Right kidney (tissue), 1 donor: ENCODE measurements at regions not wholly inside any gene's neighbourhood (a gene's known extent, or its start where the extent isn't known, plus 50 kb on each side); places are given as distances from the start of the nearest gene placed in this dataset.
"Not testable (repeated sequence)": the region's sequence is repeated elsewhere in the genome, so short reads cannot be mapped to it uniquely, and the experiment has no call there.

ENCODE experiments used
- DNase-seq: peaks from one replicate; pipeline ENCODE4 v3.0.0-alpha.2; 2016

- DNase-seq: no peak
These were observed 509.0 kb upstream of the SLC39A10 start for GRCh38 chr2:195148004-195148403.

GRCh38 chr2:195146761-195147541, 510.1 kb upstream of the SLC39A10 start:
- DNase-seq: no peak

DNA sequence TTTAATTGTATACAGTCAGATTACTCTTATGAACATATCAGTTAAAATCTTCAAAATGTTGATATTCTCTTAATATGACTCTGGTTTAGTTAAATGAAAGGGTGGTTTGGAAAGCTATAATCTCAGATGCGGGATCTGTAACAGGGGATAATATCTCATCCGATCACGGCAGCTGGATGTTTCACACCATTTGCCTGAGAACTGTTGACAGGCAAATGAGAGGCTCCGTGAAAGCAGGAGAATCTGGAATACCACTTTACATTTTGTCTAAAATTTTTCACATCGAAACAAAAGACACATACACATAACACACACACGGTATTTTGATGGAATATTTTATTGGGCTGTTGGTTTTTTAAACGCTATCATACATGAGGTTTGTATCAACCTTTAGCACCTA, 518.6 kb upstream of the SLC39A10 start:
- no peak for DNase-seq

DNA sequence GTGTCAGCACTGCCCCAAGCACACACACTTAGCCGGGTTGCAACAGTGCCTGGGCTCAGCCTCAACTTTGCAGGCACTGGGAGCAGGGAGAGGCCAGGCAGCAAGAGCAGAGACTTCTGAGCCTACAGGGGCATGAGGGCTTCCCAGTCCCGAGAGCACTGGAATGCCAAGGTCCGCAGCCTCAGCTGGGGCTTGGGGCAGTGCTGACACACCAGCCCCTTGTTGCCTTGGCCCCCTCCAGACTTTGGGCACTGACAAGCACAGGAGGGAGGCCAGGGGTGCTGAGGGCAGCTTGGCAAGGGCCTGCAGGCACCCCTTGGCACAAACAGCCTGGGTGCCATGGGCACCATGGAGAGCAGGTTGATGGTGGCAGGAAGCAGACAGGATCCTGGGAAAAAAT, 531.1 kb upstream of the SLC39A10 start:
- DNase-seq: not testable (repeated sequence)

DNA sequence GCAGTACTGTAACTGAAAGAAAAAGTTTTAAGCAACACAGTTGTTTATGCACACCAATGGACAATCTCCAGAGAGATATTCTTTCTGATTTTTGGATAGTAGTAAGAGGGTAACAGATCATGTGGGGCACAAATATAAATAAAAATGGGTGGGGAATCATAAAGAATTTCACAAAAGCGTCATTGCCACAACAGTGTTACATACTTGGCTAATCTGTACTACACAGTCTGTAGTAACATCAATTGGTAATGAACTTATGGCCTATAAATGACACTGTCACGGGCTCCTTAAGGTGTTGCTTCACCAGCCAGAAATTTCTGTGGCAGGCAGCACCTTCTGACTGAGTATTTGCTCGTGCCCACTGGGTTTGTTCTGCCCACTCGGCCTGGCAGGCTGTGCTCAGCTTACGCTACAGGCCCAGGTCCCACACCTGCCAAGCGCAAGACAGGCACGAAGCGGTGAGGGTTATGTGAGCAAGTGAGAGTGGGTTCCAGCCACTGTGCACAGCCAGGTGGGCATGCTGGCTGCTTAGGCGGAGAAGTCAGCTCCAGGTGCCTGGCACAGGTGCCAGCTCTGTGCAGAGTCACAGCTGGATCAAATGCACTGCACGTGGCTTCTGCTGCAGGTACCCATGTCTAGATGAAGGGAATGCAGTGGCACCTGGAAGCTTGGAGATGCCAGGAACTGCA, 532.5 kb upstream of the SLC39A10 start:
- DNase-seq: no peak

- DNase-seq: no peak
These were observed 534.4 kb upstream of the SLC39A10 start for GRCh38 chr2:195122653-195123052.

DNA sequence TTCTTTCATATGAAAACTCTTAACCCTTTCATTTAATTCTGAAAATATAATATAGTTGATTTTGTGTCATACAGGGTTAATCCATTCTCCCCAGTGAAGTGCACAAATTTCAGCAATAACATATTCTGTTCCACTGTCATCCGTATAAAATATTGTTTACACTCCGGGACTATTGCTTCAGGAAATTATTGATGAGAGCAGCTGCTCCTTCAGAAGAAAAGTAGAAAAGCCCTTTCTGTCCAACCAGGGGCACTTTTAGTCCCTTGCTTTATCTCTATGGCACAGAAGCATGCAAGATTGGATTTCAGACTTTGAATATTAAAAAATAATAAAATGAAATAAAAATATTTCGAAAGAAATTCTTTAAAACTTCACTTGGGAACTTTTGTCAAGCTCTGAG, 535.7 kb upstream of the SLC39A10 start:
- no peak for DNase-seq

GRCh38 chr2:195119231-195119630, 537.8 kb upstream of the SLC39A10 start:
- DNase-seq: no peak

DNA sequence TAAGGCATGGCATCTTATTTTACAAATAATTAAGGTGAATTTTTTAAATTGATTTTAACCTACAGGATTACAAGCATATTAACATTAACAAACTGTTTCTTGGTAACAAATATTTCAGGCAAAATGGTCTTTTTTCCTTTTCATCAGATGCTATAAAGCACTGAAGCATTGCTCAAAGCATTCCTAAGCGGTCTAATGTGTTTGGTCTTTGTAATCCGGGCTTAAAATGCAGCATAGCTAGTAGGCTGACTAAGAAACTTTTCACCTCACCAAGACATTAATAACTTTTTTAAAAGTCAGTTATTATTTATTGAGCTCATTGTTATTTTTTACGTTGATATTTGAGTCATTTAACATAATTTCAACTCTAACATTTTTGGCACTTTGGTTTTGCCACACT, 538.8 kb upstream of the SLC39A10 start:
- no peak for DNase-seq

DNA sequence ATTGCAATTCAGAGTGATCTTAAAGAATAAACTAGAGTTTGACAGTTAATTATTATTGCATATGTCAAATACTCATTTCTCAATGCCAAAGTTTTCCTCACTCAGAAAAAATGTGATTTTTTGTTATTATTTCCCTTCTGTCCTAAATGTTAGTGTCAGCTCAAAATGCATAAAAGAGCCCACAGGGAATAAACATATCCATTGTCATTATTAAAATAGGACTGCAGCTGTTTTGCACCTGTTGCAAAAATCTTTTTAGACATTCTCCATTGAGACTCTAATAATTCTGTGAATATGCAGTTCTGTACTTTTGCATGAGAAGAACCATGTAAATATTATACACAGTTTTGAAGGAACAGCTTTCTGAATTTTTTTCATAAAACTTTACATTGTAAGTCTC, 540.0 kb upstream of the SLC39A10 start:
- no peak for DNase-seq

GRCh38 chr2:195115738-195116137, 541.3 kb upstream of the SLC39A10 start:
- DNase-seq: no peak

- DNase-seq: no peak
These were observed 548.8 kb upstream of the SLC39A10 start for GRCh38 chr2:195108182-195108581.

DNA sequence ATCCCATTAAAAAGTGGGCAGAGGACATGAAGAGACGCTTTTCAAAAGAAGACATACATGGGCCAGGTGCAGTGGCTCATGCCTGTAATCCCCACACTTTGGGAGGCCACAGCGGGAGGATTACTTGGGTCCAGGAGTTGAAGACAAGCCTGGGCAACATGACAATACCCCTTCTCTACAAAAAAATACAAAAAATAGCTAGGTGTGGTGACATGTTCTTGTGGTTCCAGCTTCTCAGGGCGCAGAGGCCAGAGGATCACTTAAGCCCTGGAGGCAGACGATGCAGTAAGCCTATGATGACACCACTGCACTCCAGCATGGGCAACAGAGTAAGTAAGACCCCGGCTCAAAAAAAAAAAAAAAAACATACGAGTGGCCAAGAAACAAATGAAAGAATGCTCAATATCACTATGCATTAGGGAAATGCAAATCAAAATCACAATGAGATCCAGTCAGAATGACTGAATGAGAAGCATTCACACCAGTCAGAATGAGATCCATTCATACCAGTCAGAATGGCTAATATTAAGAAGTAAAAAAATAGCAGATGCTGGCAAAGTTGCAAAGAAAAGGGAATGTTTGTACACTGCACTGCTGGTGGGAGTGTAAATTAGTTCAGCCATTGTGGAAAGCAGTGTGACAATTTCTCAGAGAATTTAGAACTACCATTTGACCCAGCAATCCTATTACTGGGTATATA, 550.2 kb upstream of the SLC39A10 start:
- DNase-seq: no peak

- DNase-seq: no peak
These were observed 551.4 kb upstream of the SLC39A10 start for GRCh38 chr2:195105581-195105980.

DNA sequence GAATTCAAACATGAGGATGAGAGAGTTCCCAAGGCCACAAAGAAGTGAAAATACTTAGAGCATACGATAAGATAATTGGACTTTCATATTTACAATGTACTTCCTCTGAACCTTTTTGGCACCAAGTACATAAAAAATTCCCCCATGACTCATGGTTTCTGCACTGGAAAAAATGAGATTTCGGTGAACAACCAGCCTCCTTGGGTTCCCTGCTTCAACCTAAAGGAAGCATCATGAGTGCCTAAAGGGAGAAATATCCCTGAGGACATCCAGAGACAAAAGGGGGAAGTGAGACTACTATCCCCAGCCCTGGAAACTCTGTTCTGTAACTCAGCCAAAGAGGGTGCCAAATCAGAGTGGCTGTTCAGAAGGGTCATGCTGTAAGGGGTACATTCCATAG, 562.7 kb upstream of the SLC39A10 start:
- no peak for DNase-seq

GRCh38 chr2:195092341-195092740, 564.7 kb upstream of the SLC39A10 start:
- no peak for DNase-seq

- not testable (repeated sequence) for DNase-seq
These were observed 584.2 kb upstream of the SLC39A10 start for GRCh38 chr2:195072806-195073205.

GRCh38 chr2:195057001-195057400, 600.0 kb upstream of the SLC39A10 start:
- no peak for DNase-seq

GRCh38 chr2:195055996-195056395, 601.0 kb upstream of the SLC39A10 start:
- no peak for DNase-seq

DNA sequence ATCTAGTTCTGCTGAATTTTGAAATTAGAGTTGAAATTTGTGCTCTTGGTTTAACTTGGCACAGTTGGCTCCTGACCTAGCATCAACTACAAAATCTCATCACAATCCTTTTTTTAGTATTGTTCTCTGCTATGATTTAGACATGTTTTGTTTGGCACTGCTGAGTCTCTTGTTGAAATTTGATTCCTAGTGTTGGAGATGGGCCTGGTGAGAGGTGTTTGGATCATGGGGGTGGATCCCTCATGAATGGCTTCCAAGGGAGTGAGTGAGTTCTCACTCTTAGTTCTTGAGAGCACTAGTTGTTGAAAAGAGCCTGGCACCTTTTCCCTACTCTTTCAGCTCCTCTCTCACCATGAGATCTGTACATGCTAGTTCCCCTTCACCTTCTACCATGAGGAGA, 605.6 kb upstream of the SLC39A10 start:
- no peak for DNase-seq

GRCh38 chr2:195049372-195050031, 607.5 kb upstream of the SLC39A10 start:
- no peak for DNase-seq

- DNase-seq: no peak
These were observed 609.1 kb upstream of the SLC39A10 start for GRCh38 chr2:195047955-195048354.

DNA sequence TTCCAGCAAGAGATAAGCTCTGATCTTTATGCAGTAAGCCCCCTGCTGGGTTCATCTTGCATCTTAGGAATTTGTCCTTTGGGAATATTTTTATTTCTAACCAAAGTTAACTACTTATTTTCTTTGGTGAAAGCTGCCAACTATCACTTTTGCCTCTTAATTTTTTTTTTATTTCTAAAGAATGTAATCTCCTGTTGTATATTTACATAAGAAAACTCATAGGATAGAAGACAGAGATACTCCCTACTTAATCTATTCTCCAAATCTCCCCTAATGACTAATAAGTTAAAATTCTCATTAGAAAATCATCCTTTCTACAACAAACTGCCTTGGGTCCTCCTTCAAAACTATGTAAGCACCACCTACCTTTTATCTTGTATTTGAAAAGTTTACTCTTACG, 612.2 kb upstream of the SLC39A10 start:
- no peak for DNase-seq
